Right forelimb (tissue), 1 donor: ENCODE measurements at regions not wholly inside any gene's neighbourhood (a gene's known extent, or its start where the extent isn't known, plus 50 kb on each side); places are given as distances from the start of the nearest gene placed in this dataset.
"Not testable (repeated sequence)": the region's sequence is repeated elsewhere in the genome, so short reads cannot be mapped to it uniquely, and the experiment has no call there.

Experiments
- DNase-seq: peaks from one replicate; pipeline ENCODE4 v3.0.0-alpha.2; 2018

- DNase-seq: no peak
Observed at GRCh38 chr10:109173937-109174336, 749.4 kb downstream of the XPNPEP1 start.

DNA sequence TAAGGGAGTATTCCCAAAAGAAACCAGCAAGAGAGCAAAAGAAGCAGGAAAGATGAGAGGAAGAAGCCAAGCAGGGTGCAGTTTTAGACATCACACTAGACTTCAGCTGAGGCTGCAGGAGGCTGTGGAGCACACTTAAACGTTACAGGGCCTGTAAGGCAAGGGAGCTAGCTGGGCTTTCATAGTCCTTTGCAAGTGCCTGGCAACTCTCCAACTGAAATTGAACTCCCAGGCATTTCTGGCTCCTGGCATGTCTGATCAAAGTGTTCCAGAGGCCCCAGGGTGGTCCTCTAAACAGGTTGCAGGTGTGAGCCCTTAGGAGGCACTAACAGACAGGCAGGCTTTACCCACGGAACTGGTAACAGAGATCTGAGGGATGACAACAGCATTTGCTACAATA is 750.2 kb downstream of the XPNPEP1 start:
- no peak for DNase-seq

DNA sequence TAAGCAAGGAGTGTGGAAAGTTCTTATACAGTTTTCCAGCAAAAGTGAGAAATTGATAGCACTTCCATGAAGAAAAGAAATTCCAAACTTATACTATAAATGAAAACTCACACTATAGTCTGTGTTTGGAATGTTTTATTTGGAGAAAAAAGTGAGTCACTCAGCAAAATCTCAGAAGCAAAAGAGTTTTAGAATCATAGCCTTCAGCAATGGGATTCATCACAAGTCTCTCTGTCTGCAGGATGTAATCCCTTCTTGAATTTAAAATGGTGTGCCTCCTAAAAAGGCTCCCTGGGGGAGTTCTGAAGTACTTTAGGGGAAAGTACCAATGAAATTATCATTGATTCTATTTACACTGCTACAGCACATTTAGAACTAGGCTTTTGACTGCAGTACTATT is 756.4 kb downstream of the XPNPEP1 start:
- DNase-seq: no peak

DNA sequence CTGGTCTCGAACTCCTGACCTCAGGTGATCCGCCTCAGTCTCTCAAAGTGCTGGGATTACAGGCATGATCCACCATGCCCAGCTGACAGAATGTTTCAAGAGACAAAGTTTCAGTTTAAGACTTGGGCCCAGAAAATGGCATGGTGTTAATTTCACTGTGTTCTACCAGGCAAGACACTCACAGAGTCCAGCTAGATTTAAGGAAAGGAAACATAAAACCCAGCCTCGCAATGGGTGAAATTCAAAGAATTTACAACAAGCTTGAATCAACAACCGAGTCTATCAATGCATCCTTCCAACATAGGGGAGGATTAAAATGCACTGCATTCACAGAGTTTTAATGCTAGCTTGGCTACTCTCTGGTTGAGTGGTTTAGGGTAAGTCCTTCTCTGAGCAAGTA is 764.0 kb downstream of the XPNPEP1 start:
- DNase-seq: no peak

DNA sequence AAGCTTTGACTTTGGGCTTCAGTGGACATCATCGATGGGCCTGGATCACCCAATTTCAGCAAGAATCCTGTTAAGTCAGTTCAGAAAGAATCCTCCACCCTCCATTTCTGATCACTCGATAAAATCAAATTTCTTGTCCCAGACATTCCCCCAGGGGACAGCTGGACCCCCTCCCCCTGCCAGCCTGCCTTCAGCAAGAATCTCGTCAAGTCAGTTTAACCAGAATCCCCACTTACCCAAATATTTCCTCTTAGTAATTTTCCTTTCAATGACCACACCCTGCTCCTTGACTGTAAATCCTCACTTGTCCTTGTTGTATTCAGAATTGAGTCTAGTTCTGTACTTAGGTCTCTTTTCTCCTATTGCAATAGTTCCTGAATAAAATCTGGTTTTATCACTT is 766.9 kb downstream of the XPNPEP1 start:
- DNase-seq: no peak

GRCh38 chr10:109149666-109150350 is 773.5 kb downstream of the XPNPEP1 start:
- DNase-seq: no peak

GRCh38 chr10:109127363-109127762 is 795.9 kb downstream of the XPNPEP1 start:
- no peak for DNase-seq

GRCh38 chr10:109126541-109126940 is 796.8 kb downstream of the XPNPEP1 start:
- no peak for DNase-seq

DNA sequence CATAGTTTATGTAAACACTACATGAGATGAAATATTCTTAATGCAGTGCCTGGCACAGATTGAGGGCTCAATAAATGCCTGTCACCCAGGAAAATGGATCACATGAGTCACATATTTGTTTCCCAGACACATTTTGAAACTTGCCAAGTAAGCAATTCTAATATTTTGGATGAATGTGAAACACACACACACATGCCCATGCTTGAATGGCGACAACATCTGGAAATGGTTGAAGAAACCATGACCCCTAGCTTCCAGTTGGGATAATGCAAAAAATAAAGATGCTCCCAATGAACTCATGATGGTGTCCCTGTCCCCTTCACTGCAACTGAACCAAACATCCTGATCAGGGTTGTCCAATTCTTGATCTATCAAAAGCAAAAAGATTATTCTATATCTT is 797.3 kb downstream of the XPNPEP1 start:
- no peak for DNase-seq

GRCh38 chr10:109115179-109115578 is 808.1 kb downstream of the XPNPEP1 start:
- DNase-seq: no peak

- no peak for DNase-seq
Observed at GRCh38 chr10:109114579-109114978, 808.7 kb downstream of the XPNPEP1 start.

- DNase-seq: no peak
Observed at GRCh38 chr10:109106604-109107003, 816.7 kb downstream of the XPNPEP1 start.

DNA sequence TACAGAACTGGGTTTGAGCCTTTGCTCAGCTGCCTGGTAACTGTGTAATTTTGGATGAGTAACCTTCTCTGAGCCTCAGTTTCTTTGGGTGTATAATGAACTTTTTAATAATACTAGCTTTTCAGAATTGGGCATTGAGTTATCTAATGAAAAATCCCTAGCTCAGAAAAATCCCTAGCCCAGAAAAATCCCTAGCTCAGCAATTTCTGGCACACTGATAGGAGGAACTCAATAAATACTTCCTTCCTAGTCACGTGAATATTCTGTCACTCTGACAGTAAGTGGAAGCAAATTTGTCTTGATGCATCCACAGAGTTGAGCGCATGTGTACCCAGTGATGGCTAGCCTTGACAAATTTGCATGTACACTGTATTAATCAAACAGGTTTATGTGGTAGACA is 817.6 kb downstream of the XPNPEP1 start:
- DNase-seq: no peak

DNA sequence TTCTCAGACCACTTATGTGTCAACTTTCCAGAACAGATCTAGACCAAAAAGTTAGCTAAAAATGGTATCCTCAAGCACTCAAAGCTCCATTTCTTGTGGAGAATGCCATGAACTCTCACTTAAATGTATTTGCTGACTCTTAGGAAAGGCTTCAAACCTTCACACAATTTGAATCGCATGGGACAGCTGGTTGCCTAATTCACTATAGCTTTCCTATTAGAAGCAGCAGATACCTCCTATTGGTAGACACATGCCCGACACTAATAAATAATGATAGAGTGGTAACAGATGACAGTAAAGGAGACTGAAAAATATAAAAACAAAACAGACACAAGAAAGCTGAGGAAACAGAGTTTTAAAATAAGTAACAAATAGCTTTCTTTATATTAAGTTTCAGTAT is 818.5 kb downstream of the XPNPEP1 start:
- no peak for DNase-seq

DNA sequence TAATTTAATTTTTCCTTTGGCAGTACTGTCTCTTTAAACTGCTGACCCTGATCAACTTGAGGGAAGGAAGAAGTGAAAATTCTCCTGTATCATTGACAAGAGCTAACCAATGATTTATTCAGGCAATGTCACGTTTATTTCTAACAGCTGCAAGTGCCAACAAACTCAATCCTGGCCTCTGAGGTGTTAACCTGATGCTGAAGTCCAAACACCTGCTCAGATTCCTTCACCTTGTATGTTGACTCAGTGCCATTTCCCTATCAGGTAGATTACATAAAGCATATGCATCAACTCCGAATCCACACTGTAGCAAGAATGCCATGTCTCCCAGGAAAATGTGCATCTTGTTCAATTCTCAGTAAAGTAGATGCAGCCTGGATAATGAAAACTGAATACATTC is 820.0 kb downstream of the XPNPEP1 start:
- no peak for DNase-seq

DNA sequence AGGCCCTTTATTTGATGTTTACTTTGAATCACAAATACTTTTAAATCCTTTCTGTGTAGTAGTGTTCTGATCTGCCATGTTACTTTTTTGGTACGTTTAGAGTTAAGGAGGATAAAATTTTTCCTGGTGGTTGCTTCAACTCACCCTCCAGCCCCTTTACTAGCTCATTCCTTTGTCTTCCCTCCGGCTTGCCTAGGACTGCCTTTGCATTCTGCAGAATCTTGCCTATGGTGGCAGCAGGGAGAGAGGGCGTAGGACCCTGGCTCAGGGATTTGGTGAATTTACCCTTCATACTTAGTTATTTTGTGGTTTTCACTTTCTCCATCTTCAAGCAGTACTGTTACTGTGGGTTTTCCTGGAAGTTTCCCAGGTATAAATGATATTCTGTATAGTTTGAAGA is 833.5 kb downstream of the XPNPEP1 start:
- DNase-seq: no peak

DNA sequence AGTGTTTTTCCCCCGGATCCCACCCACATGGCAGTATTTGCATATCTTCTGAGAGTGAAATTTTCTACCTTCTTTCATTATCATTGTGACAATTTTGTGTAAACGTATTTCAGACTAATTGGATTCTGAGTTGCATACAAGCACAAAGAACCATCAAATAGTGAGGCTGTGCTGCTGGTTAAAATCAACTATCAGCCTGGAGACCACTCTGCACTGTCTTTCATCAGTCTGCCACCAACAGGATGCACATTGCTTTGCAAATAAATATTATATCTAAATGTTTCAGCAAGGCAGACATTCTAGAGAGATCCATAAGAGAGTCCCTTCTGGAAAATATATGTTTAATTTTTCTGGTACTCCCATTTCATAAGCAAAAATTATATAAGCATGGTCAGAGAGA is 851.8 kb downstream of the XPNPEP1 start:
- no peak for DNase-seq

GRCh38 chr10:109070492-109070891 is 852.8 kb downstream of the XPNPEP1 start:
- no peak for DNase-seq

- no peak for DNase-seq
Observed at GRCh38 chr10:109067031-109067430, 856.3 kb downstream of the XPNPEP1 start.

- no peak for DNase-seq
Observed at GRCh38 chr10:109065821-109066220, 857.5 kb downstream of the XPNPEP1 start.

GRCh38 chr10:109062371-109062770 is 860.9 kb downstream of the XPNPEP1 start:
- DNase-seq: no peak

GRCh38 chr10:109055243-109055642 is 868.1 kb downstream of the XPNPEP1 start:
- no peak for DNase-seq

DNA sequence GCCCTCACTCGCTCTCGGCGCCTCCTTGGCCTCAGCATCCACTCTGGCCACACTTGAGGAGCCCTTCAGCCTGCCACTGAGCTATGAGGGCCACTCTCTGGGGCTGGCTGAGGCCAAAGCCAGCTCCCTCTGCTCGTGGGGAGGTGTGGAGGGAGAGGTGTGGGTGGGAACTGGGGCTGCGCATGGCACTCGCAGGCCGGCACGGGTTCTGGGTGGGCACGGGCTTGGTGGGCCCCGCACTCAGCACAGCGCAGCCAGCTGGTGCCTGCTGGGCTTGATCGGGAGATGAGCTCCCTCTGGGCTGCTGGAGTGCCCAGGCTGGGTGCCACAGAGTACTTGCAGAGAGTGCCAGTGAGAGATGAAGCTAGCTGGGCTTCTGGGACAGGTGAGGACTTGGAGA is 875.5 kb downstream of the XPNPEP1 start:
- DNase-seq: no peak

GRCh38 chr10:109046427-109046826 is 876.9 kb downstream of the XPNPEP1 start:
- DNase-seq: not testable (repeated sequence)

- DNase-seq: no peak
Observed at GRCh38 chr10:109040622-109041021, 882.7 kb downstream of the XPNPEP1 start.

DNA sequence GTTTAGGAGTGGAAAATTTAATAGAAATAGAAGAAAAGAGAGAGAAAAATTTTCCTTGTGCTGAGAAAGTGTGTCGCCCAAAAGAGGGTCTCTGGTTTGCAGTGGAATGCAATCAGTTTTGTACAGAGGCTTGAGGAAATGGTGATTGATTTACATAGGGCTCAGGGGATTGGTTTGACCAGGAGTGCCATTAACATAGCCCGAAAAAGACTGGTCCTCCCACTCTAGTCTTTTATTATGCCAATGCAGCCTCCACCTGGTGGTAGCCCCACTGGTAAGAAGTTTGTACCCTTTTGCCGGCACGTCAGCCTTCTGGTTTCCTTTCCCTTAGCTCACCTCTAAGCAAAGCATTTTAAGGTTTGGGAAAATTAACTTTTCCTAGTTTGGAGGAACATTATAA is 885.3 kb downstream of the XPNPEP1 start:
- DNase-seq: no peak
